Adrenal gland (tissue), 9 donors: ENCODE measurements at regions not wholly inside any gene's neighbourhood (a gene's known extent, or its start where the extent isn't known, plus 50 kb on each side); places are given as distances from the start of the nearest gene placed in this dataset.
A peak's percentile ranks its signal among the peaks of the same experiment; 100 is the strongest.
"Not testable (repeated sequence)": the region's sequence is repeated elsewhere in the genome, so short reads cannot be mapped to it uniquely, and the experiment has no call there.

ENCODE experiments used
- DNase-seq, 7 donors: peaks; one replicate each; pipeline ENCODE4 v3.0.0-alpha.2; 2019 to 2020
- H3K27ac ChIP-seq, 5 donors: fragments of 200-600 bp; sonication (generic) in 4 of 5; 1 replicate in 3 of 5; 2 replicates in 2 of 5; pipeline versions ENCODE4 v1.5.1 to v1.8.0; 2016 to 2020; ENCODE audit warnings: mild to moderate bottlenecking in 1 of 5
- H3K27me3 ChIP-seq: fragments of 200-600 bp; 2 replicates; pipeline ENCODE4 v1.8.0; 2021
- H3K36me3 ChIP-seq, 2 donors: fragments of 200-600 bp; replicated peaks in 1 of 2; 1 replicate in 1 of 2; 2 replicates in 1 of 2; pipeline versions ENCODE4 v1.5.1 to v1.8.0; 2018 to 2022
- H3K4me1 ChIP-seq, 2 donors: fragments of 200-600 bp; replicated peaks in 1 of 2; 1 replicate in 1 of 2; 2 replicates in 1 of 2; pipeline versions ENCODE4 v1.5.1 to v1.8.0; 2018 to 2021
- H3K4me3 ChIP-seq, 4 donors: fragments of 200-600 bp; sonication (generic) in 3 of 4; one replicate each; pipeline ENCODE4 v1.5.1; 2016 to 2018
- H3K9me3 ChIP-seq, 3 donors: fragments of 200-600 bp; sonication (generic) in 1 of 3; replicated peaks in 1 of 3; 1 replicate in 2 of 3; 2 replicates in 1 of 3; pipeline versions ENCODE4 v1.5.1 to v1.8.0; 2016 to 2021
- POLR2A ChIP-seq, 2 donors: fragments of 450-650 bp; IDR thresholded peaks; one replicate each; pipeline ENCODE4 v1.6.1; 2017; ENCODE audit warnings: antibody characterized with exemption in 2 of 2, mild to moderate bottlenecking in 2 of 2, moderate library complexity in 1 of 2
- WGBS, 4 donors: extraction: QIAGEN DNeasy Blood & Tissue Kit in 2 of 4; methylation state at CpG; one replicate each; pipeline versions ENCODE4 v1.1.5 to v1.1.7; 2013 to 2017; 5-methylcytosine and 5-hydroxymethylcytosine counted together
- intact Hi-C, 2 donors: fragments of 100-400 bp; cut with DNase I; formaldehyde crosslinking; loops; one replicate each; pipeline versions ENCODE4 v1.14.1 to v1.15.0; 2022 to 2023
- TF ChIP-seq, protein P1 (sequence below), 6 experiments: fragments of 450-650 bp in 4 of 6; fragments of 200-600 bp in 2 of 6; sonication (generic) in 1 of 6; IDR thresholded peaks; 1 replicate in 5 of 6; 2 replicates in 1 of 6; pipeline versions ENCODE4 v1.5.1 to v1.8.0; 2016 to 2021; ENCODE audit warnings: antibody characterized with exemption in 6 of 6, mild to moderate bottlenecking in 2 of 6, moderate library complexity in 1 of 6
- donor health status: healthy with polysubstance abuse.
- donor health status: Bipolar disorder and iron deficiency.
- donor health status: DM: yes; HTN: yes; CAD: no.
- donor health status: DM: no; HTN: no; CAD: no.
- donor health status: DM: no; HTN: no; CAD: no.

DNA sequence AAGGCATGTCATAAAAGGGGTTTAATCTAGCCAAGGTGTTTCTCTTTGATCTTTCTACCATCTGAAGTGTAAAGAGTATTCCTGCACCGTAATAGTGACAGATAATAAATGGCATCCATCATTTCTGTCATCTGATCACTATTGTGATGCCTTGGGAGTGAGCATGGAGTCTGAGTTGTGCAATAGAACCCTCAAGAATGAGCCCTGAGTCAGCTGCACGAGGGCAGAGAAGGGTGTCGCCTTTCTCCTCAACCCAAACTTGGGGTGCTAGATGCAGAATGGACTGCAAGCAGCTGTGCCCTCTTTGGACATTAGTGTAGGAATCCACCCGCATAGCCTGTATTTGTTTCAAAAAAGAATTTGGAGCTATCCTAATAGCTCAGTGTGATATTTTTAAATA is 115.2 kb downstream of the ZNF37A start:
- intact Hi-C loops, result no loop called here
- no peak overlapping the region for H3K27ac ChIP-seq
- no peak overlapping the region for H3K4me3 ChIP-seq
- no peak for DNase-seq
- H3K4me1 ChIP-seq, result no peaks in the 10 kb centered on the region
- no peaks in the 10 kb centered on the region for H3K27me3 ChIP-seq
- no peaks in the 10 kb centered on the region for H3K9me3 ChIP-seq
- TF ChIP-seq, protein P1, sequence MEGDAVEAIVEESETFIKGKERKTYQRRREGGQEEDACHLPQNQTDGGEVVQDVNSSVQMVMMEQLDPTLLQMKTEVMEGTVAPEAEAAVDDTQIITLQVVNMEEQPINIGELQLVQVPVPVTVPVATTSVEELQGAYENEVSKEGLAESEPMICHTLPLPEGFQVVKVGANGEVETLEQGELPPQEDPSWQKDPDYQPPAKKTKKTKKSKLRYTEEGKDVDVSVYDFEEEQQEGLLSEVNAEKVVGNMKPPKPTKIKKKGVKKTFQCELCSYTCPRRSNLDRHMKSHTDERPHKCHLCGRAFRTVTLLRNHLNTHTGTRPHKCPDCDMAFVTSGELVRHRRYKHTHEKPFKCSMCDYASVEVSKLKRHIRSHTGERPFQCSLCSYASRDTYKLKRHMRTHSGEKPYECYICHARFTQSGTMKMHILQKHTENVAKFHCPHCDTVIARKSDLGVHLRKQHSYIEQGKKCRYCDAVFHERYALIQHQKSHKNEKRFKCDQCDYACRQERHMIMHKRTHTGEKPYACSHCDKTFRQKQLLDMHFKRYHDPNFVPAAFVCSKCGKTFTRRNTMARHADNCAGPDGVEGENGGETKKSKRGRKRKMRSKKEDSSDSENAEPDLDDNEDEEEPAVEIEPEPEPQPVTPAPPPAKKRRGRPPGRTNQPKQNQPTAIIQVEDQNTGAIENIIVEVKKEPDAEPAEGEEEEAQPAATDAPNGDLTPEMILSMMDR (IDR thresholded peaks at IDR 0.05), result no peak
- no peak for TF ChIP-seq POLR2A (IDR thresholded peaks at IDR 0.05)
- 38 to 59% (median 47%) methylated on average over 4 of the region's 4 CpGs for WGBS, 4 donors
- no peaks in the 10 kb centered on the region for H3K36me3 ChIP-seq

DNA sequence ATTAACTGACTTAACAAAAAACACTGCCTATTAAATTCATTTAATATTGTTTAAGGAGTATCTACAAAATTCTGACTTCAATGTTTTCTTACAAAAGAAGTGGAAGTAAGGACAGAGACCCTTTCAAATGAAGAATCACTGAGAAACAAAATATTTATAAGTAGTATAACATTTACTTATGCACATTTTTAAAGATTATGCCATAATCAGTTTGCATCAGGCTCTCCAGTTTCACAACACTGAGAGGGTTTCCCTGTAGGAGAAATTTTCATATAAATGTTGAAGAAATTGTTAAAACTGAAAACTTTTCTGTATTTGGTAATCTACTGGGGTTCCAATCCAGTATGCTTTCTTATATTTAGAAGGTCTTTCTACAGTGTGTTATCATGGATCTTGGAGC is 115.6 kb downstream of the ZNF37A start:
- DNase-seq, H3K9me3 ChIP-seq, H3K27me3 ChIP-seq, intact Hi-C loops, H3K36me3 ChIP-seq, H3K27ac ChIP-seq, H3K4me3 ChIP-seq, H3K4me1 ChIP-seq: not testable (repeated sequence)

- Histone ChIP-seq H3K4me3 (no peak overlapping the region), H3K4me1 (no peaks in the 10 kb centered on the region), H3K27ac (no peak overlapping the region), H3K27me3 (no peaks in the 10 kb centered on the region), H3K9me3 (no peaks in the 10 kb centered on the region), H3K36me3 (no peaks in the 10 kb centered on the region)
- intact Hi-C loops, result no loop called here
- 70 to 74% (median 72%) methylated on average over 1 of the region's 1 CpG for WGBS, 4 donors
- no peak for TF ChIP-seq POLR2A (IDR thresholded peaks at IDR 0.05)
- TF ChIP-seq, protein P1 (IDR thresholded peaks at IDR 0.05), result no peak
- no peak for DNase-seq
Observed at GRCh38 chr10:38212460-38212859, 118.3 kb downstream of the ZNF37A start.

DNA sequence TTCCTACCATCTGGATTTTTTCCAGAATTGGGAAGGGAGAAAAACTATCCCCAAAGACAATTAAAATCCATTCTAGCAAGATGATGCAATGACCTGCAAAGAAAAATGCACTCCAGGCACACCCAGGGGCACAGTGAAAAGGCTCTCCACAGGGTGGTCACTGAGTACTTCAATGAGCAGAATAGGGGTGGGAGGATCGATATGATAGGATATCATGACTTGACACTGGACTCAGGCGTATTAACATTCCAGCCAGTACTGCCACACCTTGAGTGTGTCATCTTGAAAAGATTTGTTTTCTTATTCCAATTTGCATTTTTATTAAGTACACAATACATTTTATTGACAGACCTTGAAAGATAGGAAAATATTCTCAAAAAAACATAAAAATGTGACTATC is 132.2 kb downstream of the ZNF37A start:
- 62 to 76% (median 64%) methylated on average over 2 of the region's 2 CpGs for WGBS, 4 donors
- H3K27ac ChIP-seq, result no peak overlapping the region
- DNase-seq, result no peak
- TF ChIP-seq POLR2A (IDR thresholded peaks at IDR 0.05), result no peak
- H3K36me3 ChIP-seq, result no peaks in the 10 kb centered on the region
- no peaks in the 10 kb centered on the region for H3K9me3 ChIP-seq
- H3K4me1 ChIP-seq, result no peaks in the 10 kb centered on the region
- H3K27me3 ChIP-seq, result no peaks in the 10 kb centered on the region
- H3K4me3 ChIP-seq, result no peak overlapping the region
- intact Hi-C loops, result no loop called here

- TF ChIP-seq POLR2A (IDR thresholded peaks at IDR 0.05), result no peak
- TF ChIP-seq, protein P1 (IDR thresholded peaks at IDR 0.05), result no peak
- no peaks in the 10 kb centered on the region for H3K27me3 ChIP-seq
- 81 to 97% (median 83%) methylated on average over 2 of the region's 2 CpGs for WGBS, 4 donors
- intact Hi-C loops, result no loop called here
- DNase-seq, result no peak
- H3K27ac ChIP-seq, result no peak overlapping the region
- no peaks in the 10 kb centered on the region for H3K36me3 ChIP-seq
- no peaks in the 10 kb centered on the region for H3K9me3 ChIP-seq
- H3K4me1 ChIP-seq, result no peaks in the 10 kb centered on the region
- H3K4me3 ChIP-seq, result no peak overlapping the region
Observed at GRCh38 chr10:38228394-38228793, 134.3 kb downstream of the ZNF37A start.

DNA sequence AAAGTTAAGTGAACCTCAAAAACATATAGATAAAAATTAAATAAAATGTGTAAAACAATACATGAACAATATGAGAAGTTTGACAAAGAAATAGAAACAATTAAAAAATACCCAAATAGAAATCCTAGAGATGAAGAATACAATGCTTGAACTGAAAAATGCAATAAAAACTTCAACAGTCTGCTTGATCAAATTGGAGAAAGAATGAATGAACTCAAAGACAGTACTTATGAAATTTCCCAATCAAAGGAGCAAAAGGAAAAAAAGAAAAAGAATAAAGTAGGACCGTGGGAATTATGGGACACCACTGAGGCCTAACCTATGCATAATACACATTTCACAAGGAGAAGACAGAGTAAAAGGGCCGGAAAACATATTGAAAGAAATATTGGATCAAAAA is 144.3 kb downstream of the ZNF37A start:
- DNase-seq, H3K9me3 ChIP-seq, H3K27me3 ChIP-seq, H3K4me1 ChIP-seq, H3K27ac ChIP-seq, intact Hi-C loops, H3K36me3 ChIP-seq, H3K4me3 ChIP-seq: not testable (repeated sequence)
- 56 to 75% (median 71%) methylated on average over 2 of the region's 2 CpGs for WGBS, 4 donors

DNA sequence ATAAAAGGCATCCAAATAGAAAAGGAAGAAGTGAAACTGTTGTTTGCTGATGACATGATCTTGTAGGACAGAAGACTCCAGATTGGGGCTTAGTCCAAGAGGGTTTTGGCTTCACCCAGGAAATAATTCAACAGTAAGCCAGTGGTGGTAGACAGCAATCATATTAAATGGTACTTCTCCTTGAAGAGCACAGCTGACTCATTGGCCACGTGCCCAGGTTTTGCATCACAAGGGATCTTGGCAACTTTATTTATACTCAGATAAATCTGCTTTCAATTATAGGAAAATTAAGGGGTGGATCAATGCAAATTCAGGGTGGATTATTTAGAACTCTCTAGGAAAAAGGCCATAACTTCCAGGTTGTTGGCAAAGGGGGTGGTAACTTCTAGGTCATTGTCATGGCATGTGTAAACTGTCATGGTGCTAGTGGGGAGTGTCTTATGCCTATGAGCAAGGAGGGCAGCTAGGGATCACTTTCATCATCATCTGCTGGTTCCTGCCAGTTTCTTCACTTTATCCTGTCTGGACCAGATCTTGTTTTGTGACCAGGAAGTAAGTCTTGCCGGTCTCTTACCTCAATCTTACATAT is 148.0 kb downstream of the ZNF37A start:
- peak in 6 of 7 donors; percentile 2 to 32 (median 19) for DNase-seq
- WGBS, 4 donors, result 30 to 41% (median 36%) methylated on average over 2 of the region's 2 CpGs

DNA sequence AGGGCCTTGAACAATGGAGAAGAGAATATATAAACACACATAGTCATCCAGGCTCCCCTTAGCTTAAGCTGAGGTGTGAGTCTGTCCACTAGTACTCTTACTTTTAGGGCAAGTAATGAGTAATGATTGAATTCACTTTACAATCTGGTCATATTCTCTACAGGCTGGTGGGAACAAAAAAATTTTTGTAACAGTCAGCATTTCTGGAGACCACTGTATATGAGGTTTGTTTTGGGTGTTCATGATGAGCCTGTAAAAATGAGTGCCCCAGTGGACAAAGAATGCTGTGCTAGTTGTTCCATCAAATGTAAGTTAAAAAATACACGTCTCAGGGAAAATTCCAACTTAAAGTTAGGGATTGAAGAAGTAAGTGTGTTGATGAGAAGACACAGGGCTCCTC is 154.0 kb downstream of the ZNF37A start:
- H3K27ac ChIP-seq, H3K4me1 ChIP-seq, H3K4me3 ChIP-seq, H3K9me3 ChIP-seq, H3K27me3 ChIP-seq, intact Hi-C loops, DNase-seq, H3K36me3 ChIP-seq: not testable (repeated sequence)
- WGBS, 4 donors, result 19 to 56% (median 45%) methylated on average over 1 of the region's 1 CpG

More for the DNA sequence above, 148.0 kb downstream of the ZNF37A start:
- H3K27me3 ChIP-seq, H3K4me1 ChIP-seq, H3K9me3 ChIP-seq, H3K36me3 ChIP-seq, H3K27ac ChIP-seq, intact Hi-C loops, H3K4me3 ChIP-seq: not testable (repeated sequence)
